Tibial artery (tissue), 4 donors: ENCODE measurements at regions not wholly inside any gene's neighbourhood (a gene's known extent, or its start where the extent isn't known, plus 50 kb on each side); places are given as distances from the start of the nearest gene placed in this dataset.

Source experiments
- DNase-seq, 2 donors: peaks; one replicate each; pipeline ENCODE4 v3.0.0-alpha.2; 2019
- H3K27ac ChIP-seq, 2 donors: fragments of 200-600 bp; sonication (generic) in 1 of 2; 1 replicate in 1 of 2; 2 replicates in 1 of 2; pipeline ENCODE4 v1.5.1; 2018 to 2019; ENCODE audit warnings: mild to moderate bottlenecking in 1 of 2
- H3K27me3 ChIP-seq, 2 donors: fragments of 200-600 bp; sonication (generic) in 1 of 2; one replicate each; pipeline versions ENCODE4 v1.5.1 to v1.6.0; 2016 to 2019
- H3K36me3 ChIP-seq, 3 donors: fragments of 200-600 bp; sonication (generic) in 2 of 3; one replicate each; pipeline ENCODE4 v1.5.1; 2016 to 2019; ENCODE audit warnings: mild to moderate bottlenecking in 2 of 3
- H3K4me1 ChIP-seq, 4 donors: fragments of 200-600 bp; sonication (generic) in 2 of 4; 1 replicate in 3 of 4; 2 replicates in 1 of 4; pipeline ENCODE4 v1.5.1; 2016 to 2019
- H3K4me3 ChIP-seq, 2 donors: fragments of 200-600 bp; sonication (generic) in 1 of 2; 1 replicate in 1 of 2; 2 replicates in 1 of 2; pipeline ENCODE4 v1.5.1; 2018 to 2019; ENCODE audit warnings: mild to moderate bottlenecking in 2 of 2
- H3K9me3 ChIP-seq, 3 donors: fragments of 200-600 bp; sonication (generic) in 1 of 3; one replicate each; pipeline ENCODE4 v1.5.1; 2016 to 2019
- intact Hi-C: fragments of 100-400 bp; cut with DNase I; formaldehyde crosslinking; loops from one replicate; pipeline ENCODE4 v1.15.0; 2023; ENCODE audit warnings: low total_unique reads
- TF ChIP-seq, protein P1 (sequence below), 2 experiments: fragments of 200-600 bp in 1 of 2; fragments of 450-650 bp in 1 of 2; IDR thresholded peaks; one replicate each; pipeline ENCODE4 v1.5.1; 2017 to 2019; ENCODE audit warnings: antibody characterized with exemption in 2 of 2, mild to moderate bottlenecking in 1 of 2, moderate library complexity in 1 of 2

DNA sequence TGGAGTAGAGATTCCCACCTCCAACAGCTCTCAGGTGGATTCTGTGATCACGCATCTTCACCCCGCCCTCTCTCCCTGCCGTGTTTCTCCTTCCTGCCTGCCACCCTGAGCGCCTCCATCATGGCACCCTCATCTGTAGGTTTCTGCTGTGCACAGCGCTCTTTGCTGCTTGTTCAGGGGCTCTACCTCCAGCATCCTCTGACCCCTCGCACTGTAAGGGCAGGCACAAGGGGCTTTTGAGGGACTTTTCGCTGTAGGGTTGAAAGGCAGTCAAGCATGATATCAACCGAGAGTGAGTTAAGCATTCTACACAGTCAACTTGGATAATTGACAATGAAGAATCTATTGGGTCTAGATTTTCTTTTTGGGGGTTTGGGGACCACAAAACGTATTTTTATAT, 99.1 kb upstream of the GREM2 start:
- H3K9me3 ChIP-seq, result no peaks in the 10 kb centered on the region
- TF ChIP-seq, protein P1, sequence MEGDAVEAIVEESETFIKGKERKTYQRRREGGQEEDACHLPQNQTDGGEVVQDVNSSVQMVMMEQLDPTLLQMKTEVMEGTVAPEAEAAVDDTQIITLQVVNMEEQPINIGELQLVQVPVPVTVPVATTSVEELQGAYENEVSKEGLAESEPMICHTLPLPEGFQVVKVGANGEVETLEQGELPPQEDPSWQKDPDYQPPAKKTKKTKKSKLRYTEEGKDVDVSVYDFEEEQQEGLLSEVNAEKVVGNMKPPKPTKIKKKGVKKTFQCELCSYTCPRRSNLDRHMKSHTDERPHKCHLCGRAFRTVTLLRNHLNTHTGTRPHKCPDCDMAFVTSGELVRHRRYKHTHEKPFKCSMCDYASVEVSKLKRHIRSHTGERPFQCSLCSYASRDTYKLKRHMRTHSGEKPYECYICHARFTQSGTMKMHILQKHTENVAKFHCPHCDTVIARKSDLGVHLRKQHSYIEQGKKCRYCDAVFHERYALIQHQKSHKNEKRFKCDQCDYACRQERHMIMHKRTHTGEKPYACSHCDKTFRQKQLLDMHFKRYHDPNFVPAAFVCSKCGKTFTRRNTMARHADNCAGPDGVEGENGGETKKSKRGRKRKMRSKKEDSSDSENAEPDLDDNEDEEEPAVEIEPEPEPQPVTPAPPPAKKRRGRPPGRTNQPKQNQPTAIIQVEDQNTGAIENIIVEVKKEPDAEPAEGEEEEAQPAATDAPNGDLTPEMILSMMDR (IDR thresholded peaks at IDR 0.05), result no peak
- H3K4me3 ChIP-seq, result no peak overlapping the region
- H3K4me1 ChIP-seq, result no peaks in the 10 kb centered on the region
- no peak overlapping the region for H3K27ac ChIP-seq
- no peak for DNase-seq
- no peaks in the 10 kb centered on the region for H3K36me3 ChIP-seq
- intact Hi-C loops, result no loop called here
- H3K27me3 ChIP-seq, result no peaks in the 10 kb centered on the region

DNA sequence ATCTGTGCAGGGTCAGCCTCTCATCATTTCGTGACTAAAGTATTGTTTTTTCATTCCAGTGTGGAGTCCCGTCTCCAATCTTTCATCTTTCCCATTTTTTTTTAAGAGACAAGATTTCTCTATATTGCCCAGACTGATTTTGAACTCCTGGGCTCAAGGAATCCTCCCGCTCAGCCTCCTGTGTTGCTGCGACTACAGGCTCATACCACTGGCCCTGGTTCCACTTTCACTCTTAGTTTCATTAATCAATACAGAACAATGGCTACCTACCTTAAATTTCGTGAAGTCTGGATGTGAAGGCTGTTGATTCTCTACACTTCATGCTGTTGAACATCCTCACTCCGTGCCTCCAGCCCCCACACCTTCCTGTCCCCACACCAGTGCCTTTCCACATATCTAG, 97.7 kb upstream of the GREM2 start:
- Histone ChIP-seq H3K4me3 (no peak overlapping the region), H3K27ac (no peak overlapping the region), H3K36me3 (no peaks in the 10 kb centered on the region), H3K9me3 (no peaks in the 10 kb centered on the region), H3K27me3 (no peaks in the 10 kb centered on the region), H3K4me1 (no peaks in the 10 kb centered on the region)
- intact Hi-C loops, result no loop called here
- DNase-seq, result no peak
- TF ChIP-seq, protein P1 (IDR thresholded peaks at IDR 0.05), result no peak

DNA sequence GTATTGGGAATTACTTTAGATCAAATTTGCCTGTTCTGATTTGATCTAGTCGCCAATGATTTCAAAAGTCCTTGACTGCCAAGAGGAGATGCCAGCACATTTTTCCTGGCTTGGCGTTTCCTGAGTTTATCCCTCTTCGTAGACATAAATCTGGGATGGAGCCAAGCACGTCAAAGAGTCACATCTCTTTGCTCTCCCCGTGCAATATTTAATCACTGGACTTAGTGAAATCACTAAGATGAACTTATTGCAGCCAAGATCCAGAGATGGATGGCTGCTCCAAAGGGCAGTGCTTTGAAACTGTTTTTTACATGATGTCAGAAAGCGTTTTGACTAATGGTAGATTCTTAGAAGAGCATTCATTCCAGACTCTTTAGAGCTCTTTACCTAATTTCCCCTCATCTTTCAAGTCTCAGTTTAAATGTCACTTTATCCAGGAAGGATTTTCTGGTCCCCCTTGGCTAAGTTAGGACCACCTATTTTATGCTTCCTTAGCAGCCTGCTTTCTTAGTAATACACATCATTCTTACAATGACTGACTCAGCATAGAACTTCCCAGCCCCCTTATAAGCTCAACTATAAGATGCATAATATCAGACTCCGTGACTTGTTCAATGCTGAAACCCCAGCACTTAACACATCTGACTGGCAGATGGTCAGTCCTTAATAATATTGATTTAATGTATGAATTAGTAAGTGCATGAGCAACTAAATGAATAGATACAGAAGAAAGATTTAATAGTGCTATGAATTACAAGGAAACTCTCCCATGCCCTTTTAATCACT, 94.4 kb upstream of the GREM2 start:
- Histone ChIP-seq H3K36me3 (no peaks in the 10 kb centered on the region), H3K27ac (no peak overlapping the region), H3K27me3 (no peaks in the 10 kb centered on the region), H3K4me1 (no peaks in the 10 kb centered on the region), H3K4me3 (no peak overlapping the region), H3K9me3 (no peaks in the 10 kb centered on the region)
- intact Hi-C loops, result no loop called here
- TF ChIP-seq, protein P1 (IDR thresholded peaks at IDR 0.05), result no peak
- DNase-seq, result no peak

DNA sequence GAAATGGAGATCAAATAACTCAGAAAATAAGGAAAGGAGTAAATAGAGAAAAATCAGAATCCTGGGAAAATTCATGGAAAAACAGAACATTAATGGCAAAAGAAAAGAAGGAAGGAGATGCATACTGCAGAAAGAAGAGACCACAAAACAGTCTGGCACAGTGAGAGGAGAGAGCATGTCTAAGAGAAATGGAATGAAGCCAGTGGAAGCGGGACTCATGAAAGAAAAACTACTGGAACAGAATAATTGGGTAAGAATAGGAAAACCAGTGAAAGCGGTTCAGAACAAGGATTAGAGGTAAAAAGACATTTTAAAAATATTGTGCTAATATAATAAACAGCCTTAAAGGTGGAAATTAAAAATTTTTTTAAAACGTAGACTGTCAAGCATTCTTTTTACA, 93.6 kb upstream of the GREM2 start:
- H3K9me3 ChIP-seq, result no peaks in the 10 kb centered on the region
- TF ChIP-seq, protein P1 (IDR thresholded peaks at IDR 0.05), result no peak
- H3K27ac ChIP-seq, result no peak overlapping the region
- intact Hi-C loops, result no loop called here
- no peaks in the 10 kb centered on the region for H3K36me3 ChIP-seq
- H3K4me3 ChIP-seq, result no peak overlapping the region
- H3K27me3 ChIP-seq, result no peaks in the 10 kb centered on the region
- H3K4me1 ChIP-seq, result no peaks in the 10 kb centered on the region
- no peak for DNase-seq

DNA sequence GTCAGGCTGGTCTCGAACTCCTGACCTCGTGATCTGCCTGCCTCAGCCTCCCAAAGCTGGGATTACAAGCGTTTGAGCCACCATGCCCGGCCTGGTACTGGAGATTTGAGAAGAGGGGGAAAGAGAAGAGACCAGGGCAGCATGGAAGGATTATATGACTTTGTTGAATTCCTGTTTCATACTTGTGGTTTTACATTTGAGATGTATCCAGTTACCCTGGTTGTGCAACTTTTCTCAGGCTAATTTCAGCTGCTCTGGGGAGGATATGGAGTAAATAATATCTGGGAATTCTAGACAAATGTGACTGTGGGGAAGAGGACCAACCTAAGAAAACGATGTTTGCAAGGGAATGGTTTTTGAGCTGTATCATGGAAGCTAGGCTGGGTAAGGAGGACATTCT, 89.5 kb upstream of the GREM2 start:
- TF ChIP-seq, protein P1 (IDR thresholded peaks at IDR 0.05), result no peak
- intact Hi-C loops, result no loop called here
- H3K9me3 ChIP-seq, result no peaks in the 10 kb centered on the region
- no peak overlapping the region for H3K27ac ChIP-seq
- no peaks in the 10 kb centered on the region for H3K27me3 ChIP-seq
- no peaks in the 10 kb centered on the region for H3K36me3 ChIP-seq
- no peaks in the 10 kb centered on the region for H3K4me1 ChIP-seq
- DNase-seq, result no peak
- H3K4me3 ChIP-seq, result no peak overlapping the region
